ENCODE measurements at regions not wholly inside any gene's neighbourhood (a gene's known extent, or its start where the extent isn't known, plus 50 kb on each side); places are given as distances from the start of the nearest gene placed in this dataset.

DNA sequence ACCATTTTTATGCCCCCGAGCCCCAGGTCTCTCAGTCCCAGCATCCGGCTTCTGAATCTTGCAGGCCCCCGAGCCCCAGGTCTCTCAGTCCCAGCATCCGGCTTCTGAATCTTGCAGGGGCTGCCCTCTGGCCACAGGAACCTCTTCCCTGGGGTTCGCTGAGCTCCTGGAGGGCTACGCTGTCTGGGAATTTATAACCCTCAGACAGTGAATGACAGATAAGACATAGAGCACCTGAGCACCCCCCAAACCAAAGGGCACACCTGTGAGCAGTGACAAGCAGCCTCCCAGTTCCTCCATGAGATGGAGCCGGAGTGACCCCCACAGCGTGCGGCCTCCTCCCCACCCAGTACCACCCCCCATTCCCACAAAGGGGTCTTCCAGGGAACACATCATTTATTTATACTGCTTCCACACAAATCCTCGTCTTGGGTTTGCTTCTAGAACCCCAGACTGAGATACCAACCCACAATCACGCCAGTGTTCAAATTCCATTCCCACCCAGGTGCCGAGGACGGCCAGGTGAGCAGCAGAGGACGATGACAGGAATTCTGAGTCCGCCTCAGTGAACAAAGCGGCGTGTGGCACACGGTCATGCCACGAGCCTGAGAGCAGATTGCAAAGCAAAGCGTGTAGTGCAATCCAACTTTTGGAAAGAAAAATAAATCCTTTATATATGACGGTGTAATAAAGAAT is 57.7 kb upstream of the FAM20C start:
- Histone ChIP-seq H2AK9ac (replicated peaks; ENCODE audit: low read depth, low read length, poor library complexity) (no peak overlapping the region), H2AFZ (replicated peaks; ENCODE audit: low read length, poor library complexity) (no peak overlapping the region), H3K79me1 (ENCODE audit: low read depth in 1 of 2, low read length in 2 of 2) (no peaks in the 10 kb centered on the region), H3K4ac (ENCODE audit: low read depth, low read length) (no peak overlapping the region), H4K91ac (ENCODE audit: insufficient read depth, low read depth, low read length) (no peak overlapping the region), H2BK120ac (ENCODE audit: low read depth, low read length) (no peak overlapping the region), H3K9ac (ENCODE audit: low read depth, low read length) (no peak overlapping the region), H3K9me1 (ENCODE audit: insufficient read depth, low read length) (no peaks in the 10 kb centered on the region), H2BK20ac (ENCODE audit: low read depth, low read length) (no peak overlapping the region), H2BK15ac (ENCODE audit: low read depth, low read length) (no peak overlapping the region), H3K27me3 (ENCODE audit: control insufficient read depth, insufficient read depth, low read length) (peaks cover 12% of the 10 kb centered on the region), H3K23ac (ENCODE audit: low read depth, low read length) (no peak overlapping the region), H4K20me1 (ENCODE audit: insufficient read depth, low read length) (no peaks in the 10 kb centered on the region), H3K27ac (ENCODE audit: insufficient read depth, low read length) (no peak overlapping the region), H4K5ac (ENCODE audit: low read depth, low read length) (no peak overlapping the region), H3K18ac (ENCODE audit: low read depth, low read length) (no peak overlapping the region), H3K36me3 (ENCODE audit: control insufficient read depth, insufficient read depth, low read length) (no peaks in the 10 kb centered on the region), H3K4me3 (ENCODE audit: insufficient read depth, low read depth, low read length) (no peak overlapping the region), H3K4me1 (ENCODE audit: control insufficient read depth, insufficient read depth, low read length) (peaks cover 5% of the 10 kb centered on the region; the same call in 1 of the 2 replicates), H3K9me3 (ENCODE audit: control insufficient read depth, insufficient read depth, low read length) (no peaks in the 10 kb centered on the region), H4K8ac (ENCODE audit: low read depth in 2 of 2, low read length in 2 of 2) (no peak overlapping the region), H2AK5ac (ENCODE audit: low read depth, low read length) (no peak overlapping the region), H3K4me2 (ENCODE audit: low read depth, low read length) (no peak overlapping the region), H3K14ac (replicated peaks; ENCODE audit: low read depth, low read length) (no peak overlapping the region), H2BK5ac (ENCODE audit: low read depth, low read length, poor library complexity, severe bottlenecking) (no peak overlapping the region), H3K56ac (ENCODE audit: extremely low read depth, insufficient read depth, low read length) (no peak overlapping the region)
- ATAC-seq (ENCODE audit: low read depth) (no peak), DNase-seq (no peak)
- 81% methylated on average over 5 of the region's 21 CpGs; no CpG with 5 or more reads in 1 of the 2 experiments for WGBS, 2 experiments (ENCODE audit: extremely low coverage in 2 of 2, insufficient read length in 1 of 2)
- BruUV-seq (replicated peaks) = no TSS peak
- intact Hi-C loops (cut with micrococcal nuclease) = no loop called here
- CTCF ChIA-PET = no interaction called here
- in situ Hi-C loops (cut with MboI; ENCODE audit: low sequenced_read_pairs) = no loop called here
- dilution Hi-C loops (cut with HindIII; ENCODE audit: low sequenced_read_pairs, unreplicated experiment) = no loop called here
- TF ChIP-seq MAFK (IDR thresholded peaks at IDR 0.05; ENCODE audit: low read depth, low read length) = no peak
- no peak for TF ChIP-seq SMC3 (IDR thresholded peaks at IDR 0.05; ENCODE audit: low read depth, low read length)
- TF ChIP-seq BHLHE40 (IDR thresholded peaks at IDR 0.05; ENCODE audit: low read depth, low read length) = no peak
- no peak for TF ChIP-seq CHD1 (IDR thresholded peaks at IDR 0.05; ENCODE audit: low read depth, low read length)
- POLR2A ChIA-PET (ENCODE audit: unreplicated experiment) = no interaction called here

Measured in IMR-90 (cell line).